ENCODE measurements at regions not wholly inside any gene's neighbourhood (a gene's known extent, or its start where the extent isn't known, plus 50 kb on each side); places are given as distances from the start of the nearest gene placed in this dataset.

DNA sequence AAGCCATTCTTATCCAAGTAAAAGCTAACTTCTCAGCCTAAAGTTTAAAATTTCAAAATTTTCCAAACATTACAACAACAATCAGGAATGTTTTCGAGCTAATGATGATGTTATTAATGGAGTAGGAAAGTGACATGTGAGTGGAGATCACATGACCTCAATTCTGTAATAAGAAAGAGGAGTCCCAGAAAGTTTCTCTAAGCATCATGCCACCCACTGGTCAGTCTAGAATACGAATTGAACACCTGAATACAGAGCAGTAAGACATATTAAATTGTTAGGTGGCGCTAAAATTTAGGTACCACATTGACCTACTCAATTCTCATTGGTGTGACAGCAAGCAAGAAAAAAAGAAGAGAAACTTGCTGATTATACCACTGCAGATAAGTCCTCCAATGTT, 163.9 kb downstream of the DCLK3 start:
- ATAC-seq (no peak), DNase-seq (ENCODE audit: low read depth, low spot score) (no peak), FAIRE-seq (no peak)
- intact Hi-C loops (cut with micrococcal nuclease; ENCODE audit: unreplicated experiment): no loop called here
- Histone ChIP-seq H3K4me3 (no peak overlapping the region), H2AFZ (ENCODE audit: control insufficient read depth, low read depth, low read length) (no peak overlapping the region), H3K36me3 (ENCODE audit: control insufficient read depth in 2 of 2, insufficient read depth in 2 of 2, low read length in 1 of 2) (no peaks in the 10 kb centered on the region), H3K27me3 (replicated peaks in 1 of 2; ENCODE audit: control insufficient read depth in 2 of 2, insufficient read depth in 2 of 2, low read length in 1 of 2) (no peaks in the 10 kb centered on the region), H3K79me2 (ENCODE audit: control insufficient read depth, insufficient read depth, low read length) (no peaks in the 10 kb centered on the region), H3K27ac (ENCODE audit: control insufficient read depth, insufficient read depth) (no peak overlapping the region), H3K9ac (ENCODE audit: control insufficient read depth, insufficient read depth, low read length) (no peak overlapping the region), H3K9me3 (replicated peaks; ENCODE audit: control insufficient read depth, insufficient read depth, low read length) (no peaks in the 10 kb centered on the region), H3K4me1 (ENCODE audit: control insufficient read depth, insufficient read depth, low read length) (no peaks in the 10 kb centered on the region), H4K20me1 (ENCODE audit: control insufficient read depth, insufficient read depth) (0 out of 2 replicates have a peak, but pooled peaks cover 2% of the 10 kb centered on the region), H3K4me2 (ENCODE audit: control insufficient read depth, insufficient read depth) (no peak overlapping the region)
- RAD21 ChIA-PET (ENCODE audit: unreplicated experiment): no interaction called here
- 0% methylated on average over 3 of the region's 3 CpGs for WGBS (ENCODE audit: insufficient coverage, insufficient replicate concordance, low lambda C conversion rate, missing lambda C conversion rate)
- CTCF ChIA-PET: interaction anchor here (1.0 kb wide), 1 partner anchor 9 kb away, joined by 5 read pairs; no protein-coding TSS in a partner anchor
- no peak for TF ChIP-seq SMAD5 (IDR thresholded peaks at IDR 0.05; ENCODE audit: low read depth)
- no peak for TF ChIP-seq TAF1 (IDR thresholded peaks at IDR 0.05; ENCODE audit: borderline replicate concordance, low read depth, low read length)
- no peak for TF ChIP-seq KDM1A (IDR thresholded peaks at IDR 0.05; ENCODE audit: borderline replicate concordance)
- TF ChIP-seq GATAD2B (conservative IDR thresholded peaks at IDR 0.05; ENCODE audit: low read depth): no peak
- TF ChIP-seq, protein P1, sequence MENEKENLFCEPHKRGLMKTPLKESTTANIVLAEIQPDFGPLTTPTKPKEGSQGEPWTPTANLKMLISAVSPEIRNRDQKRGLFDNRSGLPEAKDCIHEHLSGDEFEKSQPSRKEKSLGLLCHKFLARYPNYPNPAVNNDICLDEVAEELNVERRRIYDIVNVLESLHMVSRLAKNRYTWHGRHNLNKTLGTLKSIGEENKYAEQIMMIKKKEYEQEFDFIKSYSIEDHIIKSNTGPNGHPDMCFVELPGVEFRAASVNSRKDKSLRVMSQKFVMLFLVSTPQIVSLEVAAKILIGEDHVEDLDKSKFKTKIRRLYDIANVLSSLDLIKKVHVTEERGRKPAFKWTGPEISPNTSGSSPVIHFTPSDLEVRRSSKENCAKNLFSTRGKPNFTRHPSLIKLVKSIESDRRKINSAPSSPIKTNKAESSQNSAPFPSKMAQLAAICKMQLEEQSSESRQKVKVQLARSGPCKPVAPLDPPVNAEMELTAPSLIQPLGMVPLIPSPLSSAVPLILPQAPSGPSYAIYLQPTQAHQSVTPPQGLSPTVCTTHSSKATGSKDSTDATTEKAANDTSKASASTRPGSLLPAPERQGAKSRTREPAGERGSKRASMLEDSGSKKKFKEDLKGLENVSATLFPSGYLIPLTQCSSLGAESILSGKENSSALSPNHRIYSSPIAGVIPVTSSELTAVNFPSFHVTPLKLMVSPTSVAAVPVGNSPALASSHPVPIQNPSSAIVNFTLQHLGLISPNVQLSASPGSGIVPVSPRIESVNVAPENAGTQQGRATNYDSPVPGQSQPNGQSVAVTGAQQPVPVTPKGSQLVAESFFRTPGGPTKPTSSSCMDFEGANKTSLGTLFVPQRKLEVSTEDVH (IDR thresholded peaks at IDR 0.05; ENCODE audit: low read depth, partially characterized antibody): no peak
- TF ChIP-seq, protein P2, sequence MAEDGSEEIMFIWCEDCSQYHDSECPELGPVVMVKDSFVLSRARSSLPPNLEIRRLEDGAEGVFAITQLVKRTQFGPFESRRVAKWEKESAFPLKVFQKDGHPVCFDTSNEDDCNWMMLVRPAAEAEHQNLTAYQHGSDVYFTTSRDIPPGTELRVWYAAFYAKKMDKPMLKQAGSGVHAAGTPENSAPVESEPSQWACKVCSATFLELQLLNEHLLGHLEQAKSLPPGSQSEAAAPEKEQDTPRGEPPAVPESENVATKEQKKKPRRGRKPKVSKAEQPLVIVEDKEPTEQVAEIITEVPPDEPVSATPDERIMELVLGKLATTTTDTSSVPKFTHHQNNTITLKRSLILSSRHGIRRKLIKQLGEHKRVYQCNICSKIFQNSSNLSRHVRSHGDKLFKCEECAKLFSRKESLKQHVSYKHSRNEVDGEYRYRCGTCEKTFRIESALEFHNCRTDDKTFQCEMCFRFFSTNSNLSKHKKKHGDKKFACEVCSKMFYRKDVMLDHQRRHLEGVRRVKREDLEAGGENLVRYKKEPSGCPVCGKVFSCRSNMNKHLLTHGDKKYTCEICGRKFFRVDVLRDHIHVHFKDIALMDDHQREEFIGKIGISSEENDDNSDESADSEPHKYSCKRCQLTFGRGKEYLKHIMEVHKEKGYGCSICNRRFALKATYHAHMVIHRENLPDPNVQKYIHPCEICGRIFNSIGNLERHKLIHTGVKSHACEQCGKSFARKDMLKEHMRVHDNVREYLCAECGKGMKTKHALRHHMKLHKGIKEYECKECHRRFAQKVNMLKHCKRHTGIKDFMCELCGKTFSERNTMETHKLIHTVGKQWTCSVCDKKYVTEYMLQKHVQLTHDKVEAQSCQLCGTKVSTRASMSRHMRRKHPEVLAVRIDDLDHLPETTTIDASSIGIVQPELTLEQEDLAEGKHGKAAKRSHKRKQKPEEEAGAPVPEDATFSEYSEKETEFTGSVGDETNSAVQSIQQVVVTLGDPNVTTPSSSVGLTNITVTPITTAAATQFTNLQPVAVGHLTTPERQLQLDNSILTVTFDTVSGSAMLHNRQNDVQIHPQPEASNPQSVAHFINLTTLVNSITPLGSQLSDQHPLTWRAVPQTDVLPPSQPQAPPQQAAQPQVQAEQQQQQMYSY (CRISPR knock-in tag; IDR thresholded peaks at IDR 0.05): no peak
- TF ChIP-seq FOXK2 (IDR thresholded peaks at IDR 0.05): no peak
- TF ChIP-seq EED (IDR thresholded peaks at IDR 0.05; ENCODE audit: low read depth): no peak
- TF ChIP-seq MEF2B (IDR thresholded peaks at IDR 0.05; ENCODE audit: partially characterized antibody, poor library complexity, severe bottlenecking): no peak
- POLR2A ChIA-PET: no interaction called here
- BruUV-seq (replicated peaks): no TSS peak
- in situ Hi-C loops (cut with MboI): no loop called here
- SMC1A ChIA-PET (ENCODE audit: uncharacterized antibody, unreplicated experiment): no interaction called here

All from GM12878 (cell line).